IPS DF 6.9 (cell line): ENCODE measurements at regions not wholly inside any gene's neighbourhood (a gene's known extent, or its start where the extent isn't known, plus 50 kb on each side); places are given as distances from the start of the nearest gene placed in this dataset.
"Not testable (repeated sequence)": the region's sequence is repeated elsewhere in the genome, so short reads cannot be mapped to it uniquely, and the experiment has no call there.

Experiments used
- DNase-seq: peaks from one replicate; pipeline ENCODE4 v3.0.0-alpha.2; 2013; ENCODE audit warnings: low read depth, low spot score
- H3K27ac ChIP-seq: one replicate; pipeline ENCODE4 v1.5.1; 2013; ENCODE audit warnings: low read length, control low read depth
- H3K27me3 ChIP-seq: 2 replicates; pipeline ENCODE4 v1.6.1; 2013; ENCODE audit warnings: mild to moderate bottlenecking, low read length; ENCODE audit not compliant: control insufficient read depth, insufficient read depth
- H3K36me3 ChIP-seq: 2 replicates; pipeline ENCODE4 v1.6.1; 2013; ENCODE audit warnings: low read length; ENCODE audit not compliant: control insufficient read depth, insufficient read depth
- H3K4me1 ChIP-seq: 2 replicates; pipeline ENCODE4 v1.6.1; 2013; ENCODE audit warnings: low read length; ENCODE audit not compliant: control insufficient read depth, insufficient read depth
- H3K4me3 ChIP-seq: 2 replicates; pipeline ENCODE4 v1.5.1; 2013; ENCODE audit warnings: mild to moderate bottlenecking, low read length
- H3K9me3 ChIP-seq: 2 replicates; pipeline ENCODE4 v1.6.1; 2013; ENCODE audit warnings: low read length, inconsistent platforms; ENCODE audit not compliant: control insufficient read depth, insufficient read depth
- WGBS: extraction: QIAGEN DNeasy Blood & Tissue Kit; methylation state at CpG from one replicate; pipeline ENCODE4 v1.1.7; 2013; ENCODE audit warnings: mixed read lengths, missing lambda C conversion rate; ENCODE audit not compliant: insufficient read length, insufficient coverage; 5-methylcytosine and 5-hydroxymethylcytosine counted together

DNA sequence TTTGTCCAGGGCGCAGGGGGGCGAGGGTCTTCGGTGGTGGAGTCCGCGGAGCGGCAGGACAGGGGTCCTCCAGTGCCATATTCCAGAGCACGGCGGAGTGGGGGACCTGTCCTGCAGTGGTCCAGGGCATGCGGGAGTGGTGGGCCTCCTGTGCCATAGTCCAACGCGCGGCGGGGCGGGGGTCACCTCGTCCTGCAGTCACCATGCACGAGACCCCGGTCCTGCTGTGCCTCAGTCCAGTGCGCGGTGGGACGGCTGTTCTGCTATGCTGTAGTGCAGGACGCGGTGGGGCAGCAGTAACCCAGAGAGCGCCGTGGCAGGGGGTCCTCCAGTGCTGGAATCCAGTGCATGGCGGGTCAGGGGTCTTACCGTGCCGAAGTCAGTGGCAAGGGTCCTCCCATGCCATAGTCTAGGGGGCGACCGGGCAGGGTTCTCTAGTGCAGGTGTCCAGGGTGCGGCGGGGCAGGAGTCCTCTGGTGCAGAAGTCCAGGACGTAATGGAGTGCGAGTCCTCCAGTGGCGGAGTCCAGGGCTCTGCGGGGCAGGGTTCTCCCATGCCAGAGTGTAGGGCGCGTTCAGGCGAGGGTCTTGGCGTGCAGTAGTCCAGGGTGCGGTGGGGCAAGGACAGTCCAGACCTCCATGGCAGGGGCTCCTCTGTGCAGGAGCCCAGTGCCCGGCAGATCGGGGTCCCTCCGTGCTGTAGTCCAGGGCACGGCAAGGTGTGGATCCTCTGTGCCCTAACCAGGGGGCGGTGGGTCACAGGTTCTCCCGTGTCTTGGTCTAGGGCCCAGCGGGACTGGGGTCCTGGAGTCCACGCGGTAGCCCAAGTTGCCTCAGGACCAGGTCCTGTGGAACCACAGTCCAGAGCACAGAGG, 130.4 kb downstream of the CCDC74A start:
- no peak for DNase-seq

DNA sequence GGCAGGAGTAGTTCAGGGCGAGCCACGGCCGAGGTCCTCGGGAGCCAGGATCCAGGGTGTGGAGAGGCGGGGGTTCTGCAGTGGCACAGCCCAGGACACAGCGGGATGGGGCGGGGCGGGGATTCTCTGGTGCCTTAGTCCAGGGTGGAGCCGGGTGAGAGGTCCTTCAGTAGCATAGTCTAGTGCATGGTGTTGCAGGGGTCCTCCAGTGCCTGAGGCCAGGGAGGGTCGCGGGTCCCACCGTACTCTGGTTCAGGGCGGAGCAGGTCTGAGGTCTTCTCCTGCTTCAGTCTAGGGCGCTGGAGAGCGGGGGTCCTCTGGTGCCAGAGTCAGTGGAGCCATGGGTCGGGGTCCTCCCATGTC, 131.1 kb downstream of the CCDC74A start:
- Histone ChIP-seq H3K36me3 (0 out of 2 replicates have a peak, but pooled peaks cover 5% of the 10 kb centered on the region), H3K27me3 (no peaks in the 10 kb centered on the region), H3K27ac (no peak overlapping the region), H3K9me3 (no peaks in the 10 kb centered on the region; the same call in 1 of the 2 replicates), H3K4me3 (no peak overlapping the region), H3K4me1 (no peaks in the 10 kb centered on the region)
- no peak for DNase-seq
- no CpG with 5 or more reads among the region's 16 CpGs for WGBS

More for the DNA sequence above, 130.4 kb downstream of the CCDC74A start:
- Histone ChIP-seq H3K36me3 (0 out of 2 replicates have a peak, but pooled peaks cover 5% of the 10 kb centered on the region), H3K9me3 (no peaks in the 10 kb centered on the region; the same call in 1 of the 2 replicates), H3K27ac (no peak overlapping the region), H3K4me1 (no peaks in the 10 kb centered on the region), H3K4me3 (no peak overlapping the region), H3K27me3 (no peaks in the 10 kb centered on the region)
- no CpG with 5 or more reads among the region's 49 CpGs for WGBS

- H3K27ac ChIP-seq, result no peak overlapping the region
- DNase-seq, result no peak
- WGBS, result no CpG with 5 or more reads among the region's 8 CpGs
- H3K4me3 ChIP-seq, result no peak overlapping the region
- H3K36me3 ChIP-seq, result 0 out of 2 replicates have a peak, but pooled peaks cover 5% of the 10 kb centered on the region
- no peaks in the 10 kb centered on the region for H3K27me3 ChIP-seq
- H3K4me1 ChIP-seq, result no peaks in the 10 kb centered on the region
- no peaks in the 10 kb centered on the region; the same call in 1 of the 2 replicates for H3K9me3 ChIP-seq
Observed at GRCh38 chr2:131659168-131659572, 131.5 kb downstream of the CCDC74A start.

DNA sequence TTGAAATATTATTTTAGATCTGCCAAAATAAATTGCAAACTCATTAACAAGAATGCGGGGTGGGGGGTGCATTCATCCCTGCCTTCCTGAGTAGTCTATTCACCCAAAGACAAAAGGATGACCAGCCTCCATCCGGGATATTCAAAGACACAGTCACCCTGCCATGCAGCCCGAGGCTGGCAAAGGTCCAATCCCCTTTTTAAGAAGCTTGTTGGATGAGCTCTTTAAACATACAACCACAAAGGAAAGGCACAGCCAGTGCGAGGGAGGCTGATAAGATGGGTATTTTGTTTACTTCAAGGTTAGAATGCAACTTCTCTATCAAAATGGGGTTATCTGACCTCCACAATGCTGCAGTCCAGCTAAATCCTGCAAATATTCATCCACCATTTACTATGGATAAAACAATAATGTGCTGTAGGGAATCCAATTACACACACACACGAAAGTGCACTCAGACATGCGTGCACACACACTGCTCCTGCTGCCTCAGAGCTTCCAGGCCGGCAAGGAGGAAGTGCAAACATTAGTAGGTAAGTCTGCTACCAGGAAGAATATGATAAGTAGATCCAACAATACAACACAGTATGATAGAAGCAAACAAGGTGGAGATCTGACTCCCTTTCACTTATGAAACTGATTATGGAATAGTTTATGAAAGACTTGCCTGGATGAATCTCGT, 133.6 kb downstream of the CCDC74A start:
- no CpG with 5 or more reads among the region's 8 CpGs for WGBS
- H3K27me3 ChIP-seq, H3K36me3 ChIP-seq, DNase-seq, H3K4me3 ChIP-seq, H3K9me3 ChIP-seq, H3K4me1 ChIP-seq, H3K27ac ChIP-seq: not testable (repeated sequence)

DNA sequence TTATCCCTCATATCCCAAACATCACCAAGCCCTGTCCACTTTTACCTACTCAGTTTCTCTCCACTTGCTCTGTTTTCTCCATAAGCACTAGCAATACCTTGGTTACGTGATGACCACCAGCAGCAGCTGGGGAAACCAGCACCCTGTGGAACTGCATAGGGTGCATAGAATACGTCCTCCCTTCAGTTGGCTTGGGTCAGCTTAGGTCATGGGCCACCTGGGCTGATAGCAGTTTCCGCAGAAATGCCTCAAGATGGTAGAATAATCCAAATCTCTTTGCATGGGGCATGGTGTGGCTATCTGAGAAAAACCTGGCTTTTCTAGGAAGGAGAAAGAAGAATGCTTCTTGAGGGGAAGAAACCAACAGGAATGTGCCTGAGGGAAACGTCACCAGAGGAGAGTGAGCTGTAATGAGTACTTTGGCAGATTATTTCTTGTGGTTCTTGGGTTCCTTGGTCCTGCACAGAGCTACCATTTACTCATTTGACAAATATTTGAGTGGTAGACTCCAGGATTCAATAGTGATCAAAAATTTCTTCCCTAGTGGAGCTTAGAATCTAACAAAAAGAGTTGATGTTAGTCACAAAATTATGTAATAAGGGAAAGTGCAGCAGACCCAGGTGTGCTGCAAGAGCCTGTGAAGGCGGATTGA, 134.3 kb downstream of the CCDC74A start:
- H3K27me3 ChIP-seq, H3K36me3 ChIP-seq, H3K9me3 ChIP-seq, DNase-seq, H3K27ac ChIP-seq, H3K4me3 ChIP-seq, H3K4me1 ChIP-seq: not testable (repeated sequence)
- WGBS, result no CpG with 5 or more reads among the region's 5 CpGs

DNA sequence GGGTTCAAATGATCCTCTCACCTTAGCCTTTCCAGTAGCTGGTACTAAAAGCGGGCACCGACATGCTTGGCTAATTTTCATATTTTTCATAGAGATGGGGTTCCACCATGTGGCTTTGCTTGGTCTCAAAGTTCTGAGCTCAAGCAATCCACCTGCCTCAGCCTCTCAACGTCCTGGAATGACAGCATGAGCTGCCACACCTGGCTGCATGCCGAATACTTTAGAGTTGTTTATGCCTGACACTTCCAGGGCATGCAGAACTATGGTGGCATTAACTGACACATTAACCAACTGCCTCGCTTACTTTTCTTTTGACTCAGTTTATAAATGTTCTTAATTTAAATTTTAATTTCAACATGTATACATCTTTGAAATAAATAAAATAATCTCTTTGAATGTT, 135.8 kb downstream of the CCDC74A start:
- not testable (repeated sequence) for H3K27me3 ChIP-seq, H3K9me3 ChIP-seq, H3K27ac ChIP-seq, H3K36me3 ChIP-seq, H3K4me3 ChIP-seq, H3K4me1 ChIP-seq, DNase-seq
- WGBS, result no CpG with 5 or more reads among the region's 5 CpGs

DNA sequence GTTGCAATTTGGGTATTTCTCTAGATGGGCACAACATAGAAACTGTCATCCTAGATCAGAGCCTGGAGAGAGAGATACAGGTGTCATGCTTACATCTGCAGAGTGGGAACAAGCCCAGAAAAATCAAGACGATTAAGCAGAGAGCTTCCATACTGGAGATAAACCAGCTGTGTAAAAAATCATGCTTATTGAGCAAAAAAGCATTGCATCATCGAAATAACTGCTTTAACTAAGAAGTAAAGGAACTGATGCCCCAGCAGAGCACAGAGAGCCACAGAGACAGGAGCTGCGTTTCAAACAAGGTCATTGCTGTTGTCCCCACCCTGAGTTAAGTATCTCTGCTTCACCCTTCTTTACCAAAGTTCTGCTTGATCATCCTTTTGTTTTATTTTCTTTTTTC, 138.0 kb downstream of the CCDC74A start:
- not testable (repeated sequence) for H3K4me3 ChIP-seq, H3K27ac ChIP-seq, DNase-seq, H3K36me3 ChIP-seq, H3K4me1 ChIP-seq, H3K9me3 ChIP-seq, H3K27me3 ChIP-seq
- no CpG with 5 or more reads among the region's 3 CpGs for WGBS

DNA sequence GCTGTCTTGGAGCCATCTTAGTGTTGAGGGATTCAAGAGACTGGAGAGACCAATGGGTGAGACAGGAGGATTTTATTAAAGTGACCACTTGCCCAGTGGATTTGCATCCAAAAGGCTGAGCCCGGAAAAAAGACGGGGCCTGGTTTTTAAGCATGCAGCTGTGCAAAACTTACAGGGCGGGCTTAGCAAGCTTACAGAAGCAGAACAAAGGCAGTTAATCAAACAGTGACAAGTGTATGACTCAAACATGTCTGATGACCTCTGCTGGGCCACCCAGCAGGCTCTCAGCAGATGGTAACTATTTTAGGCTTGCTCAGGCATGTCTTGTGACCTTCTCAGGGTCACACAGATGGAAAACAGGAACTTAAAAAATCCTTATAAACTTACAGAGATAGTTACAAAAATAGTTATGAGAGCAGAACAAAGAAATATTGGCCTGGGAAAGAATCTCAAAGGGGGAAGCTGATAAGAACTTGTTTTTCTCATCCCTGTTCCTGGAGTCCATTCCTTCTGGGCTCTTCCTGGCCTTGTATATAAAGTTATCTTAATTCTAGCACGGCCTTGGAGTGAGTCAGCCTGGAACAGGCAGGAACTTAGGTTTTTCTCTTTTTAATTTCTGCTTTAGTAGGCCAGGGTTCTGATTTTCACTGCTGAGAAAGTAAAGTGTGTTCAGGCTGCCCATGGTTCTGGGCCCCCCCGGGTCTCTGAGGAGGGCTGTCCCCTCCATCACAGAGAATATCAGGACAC, 141.3 kb downstream of the CCDC74A start:
- not testable (repeated sequence) for H3K4me1 ChIP-seq, H3K4me3 ChIP-seq, H3K9me3 ChIP-seq, H3K36me3 ChIP-seq, H3K27me3 ChIP-seq, DNase-seq, H3K27ac ChIP-seq
- WGBS, result no CpG with 5 or more reads among the region's 5 CpGs

GRCh38 chr2:131671841-131672470, 144.3 kb downstream of the CCDC74A start:
- not testable (repeated sequence) for H3K4me3 ChIP-seq, H3K36me3 ChIP-seq, H3K4me1 ChIP-seq, H3K27me3 ChIP-seq, H3K27ac ChIP-seq, H3K9me3 ChIP-seq, DNase-seq
- no CpG with 5 or more reads among the region's 28 CpGs for WGBS
